ENCODE measurements at regions not wholly inside any gene's neighbourhood (a gene's known extent, or its start where the extent isn't known, plus 50 kb on each side); places are given as distances from the start of the nearest gene placed in this dataset.
"Not testable (repeated sequence)": the region's sequence is repeated elsewhere in the genome, so short reads cannot be mapped to it uniquely, and the experiment has no call there.

GRCh38 chr1:187692799-187693198, 864.0 kb downstream of the PLA2G4A start:
- intact Hi-C loops (cut with DNase I) = no loop called here
- 40 to 59% methylated on average over 5 of the region's 5 CpGs for WGBS, 2 donors

GRCh38 chr1:187696073-187696472, 867.3 kb downstream of the PLA2G4A start:
- DNase-seq = no peak
- H3K36me3 ChIP-seq = no peaks in the 10 kb centered on the region
- intact Hi-C loops (cut with DNase I) = no loop called here
- H3K4me3 ChIP-seq = no peak overlapping the region
- H3K27ac ChIP-seq = no peak overlapping the region
- no peaks in the 10 kb centered on the region for H3K4me1 ChIP-seq
- no peak for TF ChIP-seq POLR2A (IDR thresholded peaks at IDR 0.05)
- TF ChIP-seq EP300 (IDR thresholded peaks at IDR 0.05) = no peak
- TF ChIP-seq POLR2AphosphoS5 (IDR thresholded peaks at IDR 0.05) = no peak
- TF ChIP-seq CTCF (IDR thresholded peaks at IDR 0.05) = no peak
- no peaks in the 10 kb centered on the region for H3K27me3 ChIP-seq
- no peaks in the 10 kb centered on the region for H3K9me3 ChIP-seq
- 74 to 76% methylated on average over 3 of the region's 3 CpGs for WGBS, 2 donors

More at GRCh38 chr1:187692799-187693198, 864.0 kb downstream of the PLA2G4A start:
- Histone ChIP-seq H3K4me3 (no peak overlapping the region), H3K27ac (no peak overlapping the region), H3K27me3 (no peaks in the 10 kb centered on the region), H3K36me3 (no peaks in the 10 kb centered on the region), H3K9me3 (no peaks in the 10 kb centered on the region), H3K4me1 (no peaks in the 10 kb centered on the region)
- TF ChIP-seq POLR2AphosphoS5 (IDR thresholded peaks at IDR 0.05) = no peak
- DNase-seq = no peak

- H3K36me3 ChIP-seq; intact Hi-C loops (cut with DNase I); H3K4me3 ChIP-seq; DNase-seq; H3K9me3 ChIP-seq; H3K27me3 ChIP-seq; H3K27ac ChIP-seq; H3K4me1 ChIP-seq: not testable (repeated sequence)
- WGBS, 2 donors = 90 to 91% methylated on average over 43 of the region's 46 CpGs
Measured at GRCh38 chr1:187703138-187704130, 874.7 kb downstream of the PLA2G4A start.

GRCh38 chr1:187714470-187714869, 885.7 kb downstream of the PLA2G4A start:
- H3K27me3 ChIP-seq = no peaks in the 10 kb centered on the region
- DNase-seq = no peak

GRCh38 chr1:187715483-187715882, 886.7 kb downstream of the PLA2G4A start:
- Histone ChIP-seq H3K4me1 (no peaks in the 10 kb centered on the region), H3K27ac (no peak overlapping the region), H3K36me3 (no peaks in the 10 kb centered on the region), H3K9me3 (no peaks in the 10 kb centered on the region), H3K27me3 (no peaks in the 10 kb centered on the region), H3K4me3 (no peak overlapping the region)
- no peak for DNase-seq
- intact Hi-C loops (cut with DNase I) = no loop called here
- TF ChIP-seq EP300 (IDR thresholded peaks at IDR 0.05) = no peak
- TF ChIP-seq CTCF (IDR thresholded peaks at IDR 0.05) = no peak
- no peak for TF ChIP-seq POLR2AphosphoS5 (IDR thresholded peaks at IDR 0.05)
- TF ChIP-seq POLR2A (IDR thresholded peaks at IDR 0.05) = no peak

More at GRCh38 chr1:187714470-187714869, 885.7 kb downstream of the PLA2G4A start:
- Histone ChIP-seq H3K27ac (no peak overlapping the region), H3K9me3 (no peaks in the 10 kb centered on the region), H3K4me3 (no peak overlapping the region), H3K36me3 (no peaks in the 10 kb centered on the region), H3K4me1 (no peaks in the 10 kb centered on the region)
- no peak for TF ChIP-seq CTCF (IDR thresholded peaks at IDR 0.05)
- no peak for TF ChIP-seq EP300 (IDR thresholded peaks at IDR 0.05)
- no peak for TF ChIP-seq POLR2A (IDR thresholded peaks at IDR 0.05)
- TF ChIP-seq POLR2AphosphoS5 (IDR thresholded peaks at IDR 0.05) = no peak
- WGBS, 2 donors = 68 to 81% methylated on average over 6 of the region's 6 CpGs
- intact Hi-C loops (cut with DNase I) = no loop called here

Measured in sigmoid colon (tissue), 6 donors.